ENCODE measurements at regions not wholly inside any gene's neighbourhood (a gene's known extent, or its start where the extent isn't known, plus 50 kb on each side); places are given as distances from the start of the nearest gene placed in this dataset.

DNA sequence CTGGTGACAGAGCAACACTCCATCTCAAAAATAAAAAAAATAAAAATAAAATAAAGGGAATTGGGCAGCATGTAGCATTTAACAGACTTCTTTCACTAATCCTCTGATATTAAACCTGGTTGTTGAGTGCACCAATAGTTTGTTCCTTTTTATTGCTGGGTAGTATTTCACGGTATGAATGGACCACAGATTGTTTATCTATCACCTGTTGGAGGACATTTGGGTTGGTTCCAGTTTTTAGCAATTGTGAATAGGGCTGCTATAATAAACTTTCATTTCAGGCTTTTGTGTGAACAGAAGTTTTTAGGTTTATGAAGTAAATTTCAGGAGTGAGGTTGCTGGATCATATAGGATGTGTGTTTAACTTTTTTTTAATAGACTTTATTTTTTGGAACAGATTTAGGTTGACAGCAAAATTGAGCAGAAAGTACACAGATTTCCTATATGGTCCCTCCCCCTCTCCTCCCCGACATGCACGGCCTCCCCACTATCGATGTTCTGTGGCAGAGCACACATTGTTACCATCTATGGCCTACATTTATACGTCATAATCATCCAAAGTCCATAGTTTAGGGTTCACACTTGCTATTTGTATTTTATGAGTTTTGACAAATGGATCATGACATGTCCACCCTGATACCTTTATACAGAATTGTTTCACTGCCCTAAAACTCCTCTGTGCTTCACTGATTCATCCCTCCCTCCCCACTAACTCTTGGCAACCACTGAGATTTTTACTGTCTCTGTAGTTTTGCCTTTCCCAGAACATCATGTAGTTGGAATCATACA, 66.1 kb upstream of the TMPRSS2 start:
- TF ChIP-seq, protein P1, sequence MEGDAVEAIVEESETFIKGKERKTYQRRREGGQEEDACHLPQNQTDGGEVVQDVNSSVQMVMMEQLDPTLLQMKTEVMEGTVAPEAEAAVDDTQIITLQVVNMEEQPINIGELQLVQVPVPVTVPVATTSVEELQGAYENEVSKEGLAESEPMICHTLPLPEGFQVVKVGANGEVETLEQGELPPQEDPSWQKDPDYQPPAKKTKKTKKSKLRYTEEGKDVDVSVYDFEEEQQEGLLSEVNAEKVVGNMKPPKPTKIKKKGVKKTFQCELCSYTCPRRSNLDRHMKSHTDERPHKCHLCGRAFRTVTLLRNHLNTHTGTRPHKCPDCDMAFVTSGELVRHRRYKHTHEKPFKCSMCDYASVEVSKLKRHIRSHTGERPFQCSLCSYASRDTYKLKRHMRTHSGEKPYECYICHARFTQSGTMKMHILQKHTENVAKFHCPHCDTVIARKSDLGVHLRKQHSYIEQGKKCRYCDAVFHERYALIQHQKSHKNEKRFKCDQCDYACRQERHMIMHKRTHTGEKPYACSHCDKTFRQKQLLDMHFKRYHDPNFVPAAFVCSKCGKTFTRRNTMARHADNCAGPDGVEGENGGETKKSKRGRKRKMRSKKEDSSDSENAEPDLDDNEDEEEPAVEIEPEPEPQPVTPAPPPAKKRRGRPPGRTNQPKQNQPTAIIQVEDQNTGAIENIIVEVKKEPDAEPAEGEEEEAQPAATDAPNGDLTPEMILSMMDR (IDR thresholded peaks at IDR 0.05) = no peak
- TF ChIP-seq ZFX (IDR thresholded peaks at IDR 0.05; ENCODE audit: borderline replicate concordance) = no peak
